SJSA1 (cell line): ENCODE measurements at regions not wholly inside any gene's neighbourhood (a gene's known extent, or its start where the extent isn't known, plus 50 kb on each side); places are given as distances from the start of the nearest gene placed in this dataset.

ENCODE experiments used
- DNase-seq, 2 experiments: peaks; one replicate each; pipeline ENCODE4 v3.0.0-alpha.2; 2015 to 2020; ENCODE audit warnings: low spot score in 2 of 2, low read depth in 1 of 2
- H3K27ac ChIP-seq: fragments of 250-450 bp; sonication (Bioruptor Pico); 2 replicates; pipeline ENCODE4 v1.5.1; 2020; ENCODE audit warnings: mild to moderate bottlenecking, moderate library complexity
- H3K27me3 ChIP-seq: fragments of 250-450 bp; sonication (Bioruptor Pico); replicated peaks from 2 replicates; pipeline ENCODE4 v1.5.1; 2020; ENCODE audit warnings: mild to moderate bottlenecking, moderate library complexity
- H3K36me3 ChIP-seq: fragments of 250-450 bp; sonication (Bioruptor Pico); 2 replicates; pipeline ENCODE4 v1.5.1; 2020; ENCODE audit warnings: mild to moderate bottlenecking
- H3K4me1 ChIP-seq: fragments of 250-450 bp; sonication (Bioruptor Pico); replicated peaks from 2 replicates; pipeline ENCODE4 v1.6.1; 2021; ENCODE audit warnings: mild to moderate bottlenecking
- H3K4me3 ChIP-seq: fragments of 250-450 bp; sonication (Bioruptor Pico); 2 replicates; pipeline ENCODE4 v1.5.1; 2020; ENCODE audit warnings: mild to moderate bottlenecking
- H3K9me3 ChIP-seq: fragments of 250-450 bp; sonication (Bioruptor Pico); replicated peaks from 2 replicates; pipeline ENCODE4 v1.5.1; 2020; ENCODE audit warnings: mild to moderate bottlenecking

DNA sequence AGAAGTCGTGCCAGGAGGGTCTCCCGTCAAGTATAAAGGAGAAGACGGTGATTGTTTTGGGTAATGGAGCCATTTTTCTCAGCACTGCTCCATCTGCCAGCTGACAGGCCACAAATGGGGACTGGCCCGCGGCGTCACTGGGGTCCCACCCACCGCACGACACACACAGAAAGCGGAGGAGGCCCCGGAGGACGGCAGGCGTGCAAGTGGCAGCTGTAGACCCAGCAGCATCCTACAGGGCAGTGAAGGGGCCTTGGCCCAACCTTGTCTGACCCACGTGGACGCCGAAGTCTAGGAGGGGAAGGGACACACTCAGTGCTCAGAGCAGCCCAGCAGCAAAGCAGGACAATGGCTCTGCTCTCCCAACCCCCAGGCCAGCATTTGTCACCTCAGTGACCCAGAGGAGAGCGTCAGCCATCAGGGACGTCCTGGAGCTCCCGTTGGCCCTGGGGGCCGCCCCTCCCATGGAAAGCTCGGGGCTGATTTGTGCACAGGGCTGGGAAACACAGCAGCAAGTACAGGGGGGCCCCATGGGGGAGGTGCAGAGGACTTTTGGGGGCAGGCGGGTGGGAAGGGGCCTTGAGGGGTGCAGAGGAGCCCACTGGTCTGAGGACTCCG, 644.4 kb downstream of the BRD1 start:
- Histone ChIP-seq H3K4me1 (no peaks in the 10 kb centered on the region), H3K9me3 (peaks cover 9% of the 10 kb centered on the region), H3K4me3 (no peak overlapping the region), H3K27me3 (no peaks in the 10 kb centered on the region), H3K27ac (no peak overlapping the region), H3K36me3 (no peaks in the 10 kb centered on the region)
- no peak for DNase-seq

DNA sequence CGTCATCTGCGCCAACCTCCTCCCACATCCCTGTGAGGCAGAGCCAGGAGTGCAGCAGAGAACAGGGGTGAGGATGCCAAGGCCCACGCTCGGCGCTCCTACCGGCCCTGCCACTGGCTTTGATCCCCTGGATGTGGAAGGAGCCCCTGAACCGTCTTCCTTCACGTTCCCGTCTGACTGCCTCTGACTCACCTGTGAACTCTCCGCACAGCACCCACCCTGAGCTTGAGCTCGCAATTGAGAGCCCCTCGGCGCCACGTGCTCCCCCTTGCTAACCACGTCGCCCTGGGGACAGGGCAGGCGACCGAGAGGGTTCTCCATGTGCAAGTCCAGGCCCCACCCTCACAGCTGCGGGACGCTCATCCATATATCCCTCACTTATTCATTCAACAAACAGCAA, 645.3 kb downstream of the BRD1 start:
- no peak overlapping the region for H3K27ac ChIP-seq
- H3K27me3 ChIP-seq = no peaks in the 10 kb centered on the region
- no peak for DNase-seq
- no peaks in the 10 kb centered on the region for H3K4me1 ChIP-seq
- H3K4me3 ChIP-seq = no peak overlapping the region
- peaks cover 13% of the 10 kb centered on the region for H3K9me3 ChIP-seq
- no peaks in the 10 kb centered on the region for H3K36me3 ChIP-seq

DNA sequence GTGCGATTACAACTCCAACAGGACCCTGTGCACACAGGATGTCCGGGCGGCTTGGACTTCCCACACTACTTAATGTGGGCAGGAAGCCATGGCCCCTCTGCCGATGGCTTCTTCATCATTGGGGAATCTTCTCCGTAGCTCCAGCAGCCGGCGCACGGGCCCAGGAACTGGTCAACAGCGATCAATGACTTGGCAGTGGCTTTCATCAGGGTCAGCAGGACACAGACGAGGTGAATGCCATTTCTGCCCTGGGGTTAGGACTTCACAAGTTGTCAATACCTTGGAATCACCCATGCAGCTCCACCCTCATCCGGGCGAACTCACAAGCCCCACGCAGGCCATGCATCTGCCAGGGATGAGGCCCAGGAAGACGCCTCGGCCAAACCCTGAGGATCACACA, 645.7 kb downstream of the BRD1 start:
- H3K4me1 ChIP-seq = no peaks in the 10 kb centered on the region
- H3K4me3 ChIP-seq = no peak overlapping the region
- no peak for DNase-seq
- no peaks in the 10 kb centered on the region for H3K36me3 ChIP-seq
- H3K9me3 ChIP-seq = peaks cover 13% of the 10 kb centered on the region
- H3K27me3 ChIP-seq = no peaks in the 10 kb centered on the region
- H3K27ac ChIP-seq = no peak overlapping the region

DNA sequence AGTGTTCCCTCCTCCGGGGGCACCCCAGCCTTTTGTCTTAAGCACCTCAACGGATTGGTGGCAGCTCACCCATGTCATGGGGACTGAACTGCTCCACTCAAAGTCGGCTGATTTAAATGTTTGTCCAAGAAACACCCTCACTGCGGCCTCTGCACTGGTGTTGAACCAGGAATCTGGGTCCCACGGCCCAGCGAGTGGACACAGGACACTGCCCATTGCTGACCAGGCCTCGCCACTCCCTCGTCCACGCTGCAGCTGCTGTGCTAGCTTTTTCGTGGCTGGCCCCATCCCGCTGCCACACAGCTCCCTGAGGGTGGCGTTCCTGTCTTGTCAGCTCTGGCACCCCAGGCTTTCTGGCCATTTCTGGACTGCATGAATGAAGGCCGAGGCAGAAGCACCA, 646.2 kb downstream of the BRD1 start:
- Histone ChIP-seq H3K36me3 (no peaks in the 10 kb centered on the region), H3K27me3 (no peaks in the 10 kb centered on the region), H3K4me3 (no peak overlapping the region), H3K9me3 (peaks cover 13% of the 10 kb centered on the region), H3K27ac (no peak overlapping the region), H3K4me1 (no peaks in the 10 kb centered on the region)
- no peak for DNase-seq

DNA sequence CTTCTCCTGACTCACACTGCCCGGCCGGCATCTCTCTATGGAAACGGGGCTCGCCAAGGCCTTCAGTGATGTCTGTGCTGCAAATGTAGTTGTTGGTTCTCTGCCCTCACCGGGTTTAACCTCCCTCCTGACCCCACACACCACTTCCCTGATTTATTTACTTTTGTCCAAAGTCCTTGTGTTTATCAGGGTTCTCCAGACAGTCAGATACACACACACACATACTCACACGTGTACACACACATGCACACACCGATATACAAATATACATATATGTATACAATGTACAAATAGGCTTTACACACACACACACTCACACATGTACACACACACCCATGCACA, 647.0 kb downstream of the BRD1 start:
- Histone ChIP-seq H3K27ac (no peak overlapping the region), H3K36me3 (no peaks in the 10 kb centered on the region), H3K27me3 (no peaks in the 10 kb centered on the region), H3K4me3 (no peak overlapping the region), H3K4me1 (no peaks in the 10 kb centered on the region), H3K9me3 (peaks cover 17% of the 10 kb centered on the region)
- DNase-seq = no peak

DNA sequence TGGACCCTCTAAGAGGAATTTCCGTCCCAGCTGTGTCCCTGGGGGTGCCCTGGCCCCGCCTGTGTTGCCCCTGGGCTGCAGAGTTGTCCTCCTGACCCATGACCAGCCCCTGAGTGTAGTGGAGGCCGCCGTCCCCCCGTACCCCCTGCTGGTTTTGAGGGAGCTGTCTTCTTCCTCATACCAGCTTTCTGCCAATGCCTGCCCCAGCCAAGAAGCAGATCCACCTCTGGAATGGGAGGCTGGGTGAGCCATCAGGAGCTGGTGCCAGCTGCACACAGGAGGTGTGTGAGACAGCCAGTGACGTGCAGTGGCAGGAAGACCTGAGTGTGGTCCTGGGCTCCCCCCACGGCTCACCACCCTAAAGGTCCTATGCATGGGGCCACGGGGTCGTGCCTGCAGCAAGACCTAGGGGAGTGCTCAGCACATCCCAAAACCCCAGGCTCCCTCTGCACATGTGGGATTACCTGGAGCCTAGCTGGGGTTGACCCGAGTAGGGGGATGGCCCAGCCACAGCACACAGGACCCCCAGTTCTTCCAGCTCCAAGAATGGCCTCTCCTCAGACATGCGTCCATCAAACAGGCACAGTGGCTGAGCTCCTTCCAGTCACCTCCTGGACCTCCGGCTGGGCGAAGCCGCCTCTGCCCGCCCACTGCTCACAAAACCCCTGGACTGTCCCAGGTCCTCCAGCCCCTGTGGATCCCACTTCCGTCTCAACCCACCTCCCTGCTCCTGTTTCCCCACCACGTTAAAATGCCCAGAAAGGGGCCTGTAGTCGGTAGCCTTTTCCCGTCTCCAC, 647.6 kb downstream of the BRD1 start:
- Histone ChIP-seq H3K27me3 (no peaks in the 10 kb centered on the region), H3K4me1 (no peaks in the 10 kb centered on the region), H3K27ac (no peak overlapping the region), H3K36me3 (no peaks in the 10 kb centered on the region), H3K9me3 (peaks cover 22% of the 10 kb centered on the region), H3K4me3 (no peak overlapping the region)
- DNase-seq = no peak

DNA sequence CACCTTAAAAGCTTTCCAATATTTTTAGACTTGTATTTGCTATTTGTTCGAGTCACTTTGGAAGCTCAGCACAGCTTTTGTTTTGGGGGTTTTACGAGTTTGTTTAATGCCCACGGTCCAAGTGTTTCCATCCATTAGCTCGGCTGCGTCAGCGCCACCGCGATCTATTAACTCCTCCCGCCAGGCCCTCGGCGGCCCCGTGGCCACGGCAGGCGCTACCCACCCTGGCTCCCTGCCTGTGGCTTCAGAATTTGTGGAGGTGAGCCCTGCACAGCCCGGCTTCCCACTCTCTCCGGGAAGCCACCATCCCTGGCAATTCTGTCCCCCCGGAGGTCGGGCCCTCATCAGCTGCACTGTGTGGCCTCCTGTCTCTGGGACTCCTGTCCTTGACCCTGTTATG, 648.5 kb downstream of the BRD1 start:
- Histone ChIP-seq H3K4me3 (no peak overlapping the region), H3K9me3 (peaks cover 22% of the 10 kb centered on the region), H3K27ac (no peak overlapping the region), H3K4me1 (no peaks in the 10 kb centered on the region), H3K27me3 (no peaks in the 10 kb centered on the region), H3K36me3 (no peaks in the 10 kb centered on the region)
- DNase-seq = no peak

DNA sequence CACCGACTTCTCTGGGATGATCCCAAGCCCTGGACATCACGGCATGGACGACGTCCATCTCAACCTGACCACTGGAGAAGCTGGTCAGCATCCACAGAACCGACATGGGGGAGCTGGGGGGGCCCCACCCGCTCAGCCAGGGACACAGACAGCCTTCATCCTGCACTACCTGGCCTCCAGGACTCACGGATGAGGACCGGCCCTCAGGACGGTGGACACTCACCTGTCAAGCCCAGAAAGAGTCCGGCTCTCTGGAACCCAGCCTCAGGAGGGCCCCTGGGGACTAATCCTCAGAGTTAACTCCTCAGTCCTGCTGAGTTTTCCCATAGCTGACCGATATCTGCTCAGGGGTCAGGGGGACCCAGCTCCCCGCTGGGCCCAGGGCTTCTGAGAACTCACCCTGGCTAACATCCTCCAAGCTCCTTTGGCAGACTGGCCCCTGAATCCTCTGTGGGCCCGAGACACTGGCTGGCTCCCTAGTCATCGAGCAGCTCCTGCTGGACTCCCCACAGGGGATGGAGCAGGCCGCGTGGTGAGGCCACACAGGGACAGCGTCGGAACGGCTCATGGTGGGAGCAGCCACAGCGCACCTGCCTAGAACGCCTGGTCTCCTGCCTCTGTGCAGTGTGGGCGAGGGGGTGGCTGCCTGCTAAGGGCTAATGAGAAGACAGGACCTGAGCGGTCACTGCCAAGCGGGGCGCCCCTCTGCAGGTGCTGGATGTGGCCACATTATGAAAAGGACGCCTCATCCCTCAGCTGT, 649.2 kb downstream of the BRD1 start:
- H3K27ac ChIP-seq = no peak overlapping the region
- H3K9me3 ChIP-seq = peaks cover 17% of the 10 kb centered on the region
- H3K4me3 ChIP-seq = no peak overlapping the region
- DNase-seq = no peak
- no peaks in the 10 kb centered on the region for H3K36me3 ChIP-seq
- no peaks in the 10 kb centered on the region for H3K4me1 ChIP-seq
- H3K27me3 ChIP-seq = no peaks in the 10 kb centered on the region

DNA sequence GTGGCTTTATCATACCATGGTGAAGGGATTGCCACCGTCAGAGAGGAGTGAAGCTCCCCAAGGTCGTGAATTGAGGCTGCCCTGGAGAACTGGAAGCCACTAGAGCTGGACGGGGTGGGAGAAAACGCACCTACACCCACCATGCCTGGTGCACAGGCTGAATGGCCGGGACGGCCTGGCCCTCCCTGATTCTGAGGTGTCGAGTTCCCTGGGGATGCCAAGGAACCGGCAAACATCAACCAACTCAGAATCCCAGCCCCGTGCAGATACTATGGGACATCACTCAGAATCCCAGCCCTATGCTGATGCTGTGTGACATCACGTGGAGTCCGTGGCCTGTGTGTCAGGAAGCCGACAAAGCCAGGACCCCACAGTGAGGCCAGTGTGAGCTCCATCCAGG, 650.0 kb downstream of the BRD1 start:
- no peaks in the 10 kb centered on the region for H3K4me1 ChIP-seq
- DNase-seq = no peak
- no peak overlapping the region for H3K4me3 ChIP-seq
- H3K27me3 ChIP-seq = no peaks in the 10 kb centered on the region
- H3K9me3 ChIP-seq = peaks cover 15% of the 10 kb centered on the region
- no peak overlapping the region for H3K27ac ChIP-seq
- H3K36me3 ChIP-seq = no peaks in the 10 kb centered on the region

DNA sequence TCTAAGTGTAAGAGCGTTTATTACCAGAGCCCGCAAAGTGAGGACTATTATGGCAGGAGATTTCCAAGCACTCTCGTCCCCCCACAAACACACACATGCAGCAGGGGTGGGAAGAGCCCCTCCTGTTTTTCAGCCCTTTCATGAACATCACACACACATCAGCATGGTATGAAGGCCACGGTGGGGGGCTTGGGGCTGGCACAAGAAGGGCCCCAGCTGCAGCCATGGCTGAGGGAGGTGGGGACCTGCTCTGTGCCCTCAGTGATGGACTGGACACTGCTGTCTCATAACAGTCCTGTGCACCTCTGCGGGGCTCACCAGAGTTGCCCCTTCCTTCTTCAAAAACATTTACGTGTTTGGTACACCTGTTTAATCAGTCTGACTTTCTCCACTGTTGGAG, 650.7 kb downstream of the BRD1 start:
- no peaks in the 10 kb centered on the region for H3K36me3 ChIP-seq
- H3K4me3 ChIP-seq = no peak overlapping the region
- H3K4me1 ChIP-seq = no peaks in the 10 kb centered on the region
- peaks cover 18% of the 10 kb centered on the region for H3K9me3 ChIP-seq
- H3K27me3 ChIP-seq = no peaks in the 10 kb centered on the region
- H3K27ac ChIP-seq = no peak overlapping the region
- no peak for DNase-seq

DNA sequence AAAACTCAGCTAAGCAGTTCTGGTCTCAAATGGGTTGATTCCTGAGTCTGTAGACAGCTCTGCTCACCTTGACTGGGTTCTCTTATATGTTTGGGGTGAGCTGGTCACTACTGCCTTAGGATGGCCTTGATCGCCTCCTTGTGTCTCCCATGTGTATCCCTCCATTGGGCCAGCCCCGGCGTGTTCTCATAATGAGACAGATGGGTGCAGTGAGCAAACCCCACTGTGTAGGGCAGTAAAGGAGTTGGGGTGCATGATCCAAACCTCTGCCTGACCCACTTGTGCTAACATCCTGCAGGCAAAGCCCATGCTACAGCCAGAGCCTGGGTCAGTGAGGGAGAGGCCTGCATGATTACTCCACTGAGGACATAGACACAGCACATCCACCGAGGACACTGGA, 657.6 kb downstream of the BRD1 start:
- H3K9me3 ChIP-seq = peaks cover 10% of the 10 kb centered on the region
- DNase-seq = no peak

DNA sequence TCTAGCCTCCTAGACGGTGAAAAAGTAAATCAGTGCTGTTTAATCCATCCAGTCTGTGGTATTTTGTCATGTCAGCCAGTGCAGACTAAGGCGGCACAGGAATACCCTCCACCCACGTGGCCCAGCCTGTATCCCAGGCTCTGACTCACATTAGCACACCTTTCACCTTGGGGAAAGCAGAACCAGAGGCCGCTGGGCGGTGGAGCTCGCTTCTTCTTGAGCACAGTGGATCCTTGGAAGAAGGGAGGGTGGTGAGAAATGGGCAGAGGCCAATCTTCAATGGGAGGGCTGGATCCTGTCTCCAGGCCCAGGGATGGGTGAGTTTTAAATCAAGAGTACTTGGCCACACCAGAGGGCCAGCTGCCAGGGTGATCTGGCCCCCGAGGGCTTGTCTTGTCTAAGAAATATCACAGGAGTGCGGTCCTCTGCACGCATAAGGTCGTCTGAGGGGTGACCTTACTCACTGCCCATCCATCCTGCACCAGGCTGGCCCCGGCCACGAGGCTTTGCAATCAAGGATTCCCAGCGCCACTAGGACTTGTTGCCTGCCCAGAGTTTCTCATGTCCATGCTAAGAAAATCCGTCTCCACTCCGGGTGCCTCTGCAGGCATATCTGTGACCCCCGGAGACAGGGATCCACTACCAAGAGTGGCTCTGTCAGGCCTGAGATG, 658.5 kb downstream of the BRD1 start:
- DNase-seq = no peak
- Histone ChIP-seq H3K36me3 (no peaks in the 10 kb centered on the region), H3K27ac (no peak overlapping the region), H3K4me1 (no peaks in the 10 kb centered on the region), H3K27me3 (no peaks in the 10 kb centered on the region), H3K4me3 (no peak overlapping the region), H3K9me3 (peaks cover 11% of the 10 kb centered on the region)

More for the DNA sequence above, 657.6 kb downstream of the BRD1 start:
- Histone ChIP-seq H3K36me3 (no peaks in the 10 kb centered on the region), H3K4me3 (no peak overlapping the region), H3K27me3 (no peaks in the 10 kb centered on the region), H3K27ac (no peak overlapping the region), H3K4me1 (no peaks in the 10 kb centered on the region)

DNA sequence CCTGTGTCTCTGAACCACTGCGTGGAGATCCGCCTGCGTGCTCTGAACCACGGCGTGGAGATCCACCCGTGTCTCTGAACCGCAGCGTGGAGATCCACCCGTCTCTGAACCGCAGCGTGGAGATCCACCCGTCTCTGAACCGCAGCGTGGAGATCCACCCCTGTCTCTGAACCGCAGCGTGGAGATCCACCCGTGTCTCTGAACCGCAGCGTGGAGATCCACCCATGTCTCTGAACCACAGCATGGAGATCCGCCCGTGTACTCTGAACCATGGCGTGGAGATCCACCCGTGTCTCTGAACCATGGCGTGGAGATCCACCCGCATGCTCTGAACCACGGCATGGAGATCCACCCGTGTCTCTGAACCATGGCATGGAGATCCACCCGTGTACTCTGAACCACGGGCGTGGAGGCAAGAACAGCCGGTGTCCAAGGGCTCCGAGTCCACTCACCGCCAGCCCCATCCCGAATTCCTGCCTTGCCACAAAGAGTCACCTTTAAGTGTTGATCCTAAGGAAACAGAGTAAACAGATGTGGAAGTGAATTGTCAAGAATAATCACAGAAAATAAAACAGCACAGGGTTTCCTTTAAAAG, 659.4 kb downstream of the BRD1 start:
- Histone ChIP-seq H3K27me3 (no peaks in the 10 kb centered on the region), H3K27ac (no peak overlapping the region), H3K36me3 (no peaks in the 10 kb centered on the region), H3K4me3 (no peak overlapping the region), H3K4me1 (no peaks in the 10 kb centered on the region), H3K9me3 (peaks cover 15% of the 10 kb centered on the region)
- no peak for DNase-seq
